ENCODE measurements at regions not wholly inside any gene's neighbourhood (a gene's known extent, or its start where the extent isn't known, plus 50 kb on each side); places are given as distances from the start of the nearest gene placed in this dataset.

GRCh38 chr15:26234976-26235767 lies 372.0 kb upstream of the ATP10A start:
- TF ChIP-seq GATA2 (IDR thresholded peaks at IDR 0.05; ENCODE audit: low read depth, low read length) (no peak), GATA3 (IDR thresholded peaks at IDR 0.05; ENCODE audit: low read depth, low read length) (no peak)

All from SH-SY5Y (cell line).